G401 (cell line): ENCODE measurements at regions not wholly inside any gene's neighbourhood (a gene's known extent, or its start where the extent isn't known, plus 50 kb on each side); places are given as distances from the start of the nearest gene placed in this dataset.
"Not testable (repeated sequence)": the region's sequence is repeated elsewhere in the genome, so short reads cannot be mapped to it uniquely, and the experiment has no call there.

ENCODE experiments used
- DNase-seq: peaks from one replicate; pipeline ENCODE4 v3.0.0-alpha.2; 2015; ENCODE audit warnings: low spot score
- in situ Hi-C: cut with HindIII; loops from 2 replicates; pipeline ENCODE4 v1.10.0; 2016; ENCODE audit warnings: low sequenced_read_pairs, mixed read lengths

- no peak for DNase-seq
- in situ Hi-C loops = no loop called here
Measured at GRCh38 chr3:115248274-115248673, 101.2 kb upstream of the ZBTB20 start.

- no peak for DNase-seq
- in situ Hi-C loops = no loop called here
Measured at GRCh38 chr3:115251509-115251908, 104.4 kb upstream of the ZBTB20 start.

- in situ Hi-C loops = no loop called here
- DNase-seq = no peak
Measured at GRCh38 chr3:115252679-115253078, 105.6 kb upstream of the ZBTB20 start.

- in situ Hi-C loops = no loop called here
Measured at GRCh38 chr3:115254492-115255196, 107.6 kb upstream of the ZBTB20 start.

DNA sequence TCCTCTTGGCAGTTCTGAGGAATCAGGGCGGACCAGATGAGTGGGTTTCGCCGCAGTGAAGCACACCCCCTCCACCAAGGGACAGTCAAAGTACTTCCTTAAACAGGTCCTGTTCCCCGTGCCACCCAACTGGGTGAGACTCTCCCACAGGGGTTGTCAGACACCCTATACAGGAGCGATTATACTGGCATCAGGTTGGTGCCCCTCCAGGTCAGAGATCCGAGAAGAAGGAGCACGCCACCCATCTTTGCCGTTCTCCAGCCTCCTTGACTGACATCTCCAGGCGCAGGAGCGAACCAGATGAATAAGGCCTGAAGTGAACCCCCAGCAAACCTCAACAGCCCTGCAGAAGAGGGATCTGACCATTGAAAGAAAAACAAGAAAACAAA is 108.1 kb upstream of the ZBTB20 start:
- no peak for DNase-seq
- in situ Hi-C loops = no loop called here

More at GRCh38 chr3:115254492-115255196, 107.6 kb upstream of the ZBTB20 start:
- DNase-seq = no peak

GRCh38 chr3:115270849-115271248 is 123.8 kb upstream of the ZBTB20 start:
- in situ Hi-C loops = no loop called here
- DNase-seq = no peak

GRCh38 chr3:115272036-115272824 is 125.1 kb upstream of the ZBTB20 start:
- in situ Hi-C loops = no loop called here
- peak; percentile 40 for DNase-seq

DNA sequence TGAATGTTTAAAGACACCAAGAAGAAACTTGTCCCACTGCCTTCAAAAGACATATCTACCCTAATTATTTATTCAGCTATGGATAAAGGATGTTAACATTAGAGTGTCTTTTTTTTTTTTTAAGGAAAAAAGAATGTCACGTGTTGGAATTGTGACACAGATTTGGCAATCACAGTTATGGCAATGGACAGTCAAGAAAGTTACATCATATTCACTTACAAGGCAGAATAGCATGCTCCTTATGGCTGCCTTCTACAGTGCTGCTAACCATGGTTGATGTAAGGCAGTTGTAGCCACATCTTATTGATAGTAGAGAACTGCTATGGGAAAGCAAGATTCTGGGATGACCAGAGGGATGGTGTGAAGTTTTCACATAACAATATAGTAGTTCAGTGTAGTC is 128.8 kb upstream of the ZBTB20 start:
- in situ Hi-C loops = no loop called here
- no peak for DNase-seq

DNA sequence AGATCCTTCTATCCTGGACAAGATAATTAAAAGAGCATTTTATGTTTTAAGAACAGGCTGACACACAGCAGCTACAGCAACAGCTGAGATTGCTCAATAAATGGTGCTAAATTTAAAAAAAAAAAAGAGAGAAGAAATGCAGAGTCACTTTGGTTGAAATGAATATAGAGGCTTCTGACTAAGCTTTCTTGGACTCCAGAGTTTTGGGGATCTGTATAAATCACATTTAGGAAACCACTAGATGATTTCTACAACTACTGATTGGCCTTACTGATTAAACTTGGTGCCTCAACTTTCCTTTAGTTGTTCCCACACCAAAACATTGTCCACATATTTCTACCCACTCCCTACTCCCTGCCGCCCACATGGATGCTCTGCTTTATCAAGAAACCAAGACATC is 132.9 kb upstream of the ZBTB20 start:
- in situ Hi-C loops = no loop called here
- no peak for DNase-seq

DNA sequence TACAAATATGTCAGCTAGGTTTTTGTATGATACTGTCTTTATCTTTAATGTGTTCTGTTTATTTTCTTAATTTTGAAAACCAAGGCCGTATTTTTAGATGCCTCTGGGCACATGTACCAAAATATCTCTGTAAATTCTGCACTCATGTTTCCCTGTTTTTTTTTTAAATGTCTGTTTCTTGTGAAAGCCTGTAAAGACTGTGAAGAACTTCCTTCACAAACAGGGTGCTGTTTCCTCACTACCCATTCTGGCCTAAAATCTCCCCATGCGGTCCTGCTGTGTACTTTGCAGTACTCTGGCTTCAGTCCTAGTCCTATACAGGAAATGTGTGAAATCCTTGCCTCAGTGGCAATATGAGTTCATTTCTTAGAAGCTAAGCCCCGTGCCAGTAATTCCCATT is 133.4 kb upstream of the ZBTB20 start:
- no peak for DNase-seq
- in situ Hi-C loops = no loop called here

DNA sequence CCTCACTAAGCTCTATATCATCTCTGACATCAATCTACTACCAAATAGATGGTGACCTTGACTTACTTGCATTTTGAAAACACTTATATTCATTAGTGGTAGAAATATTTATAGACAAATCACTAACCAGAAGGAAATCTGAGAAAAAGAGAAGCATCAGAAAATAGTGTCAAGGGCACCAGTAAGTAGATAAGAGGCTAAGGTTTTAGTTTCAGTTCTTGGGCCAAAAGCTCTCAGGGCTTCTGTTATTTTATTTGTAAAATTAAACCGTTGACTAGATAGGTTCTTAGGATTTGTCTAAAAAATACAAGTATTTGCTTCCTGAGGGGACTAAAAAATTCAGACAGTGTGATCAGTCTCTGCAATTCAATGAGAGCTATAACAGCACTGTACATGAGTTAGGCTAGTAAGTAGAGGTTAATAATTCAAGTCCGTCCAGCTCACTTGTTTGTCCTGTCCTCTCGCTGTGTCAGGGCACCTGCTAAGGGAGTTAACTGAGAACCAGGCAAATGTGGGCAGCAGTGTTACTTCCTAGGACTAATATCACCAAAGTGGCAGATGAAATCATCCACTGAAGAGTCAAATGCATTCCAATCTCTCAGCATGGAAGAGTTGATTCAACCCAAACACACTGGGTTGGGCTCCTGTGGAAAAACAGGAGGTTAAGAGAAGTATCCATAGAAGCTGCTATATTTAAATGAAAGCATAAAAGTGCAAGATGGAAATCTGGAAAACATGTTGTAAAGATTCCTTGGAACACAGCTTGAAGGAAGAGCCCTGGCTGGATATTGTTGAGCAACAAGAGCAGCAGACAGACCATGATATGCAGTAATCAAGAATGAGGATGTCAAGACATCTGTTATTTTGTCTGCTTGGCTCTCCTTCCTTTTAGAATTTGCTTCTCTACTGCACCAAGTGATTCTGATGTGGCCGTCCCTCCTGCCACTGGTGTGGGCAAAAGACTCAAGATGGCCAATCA is 134.9 kb upstream of the ZBTB20 start:
- in situ Hi-C loops = no loop called here
- no peak for DNase-seq

DNA sequence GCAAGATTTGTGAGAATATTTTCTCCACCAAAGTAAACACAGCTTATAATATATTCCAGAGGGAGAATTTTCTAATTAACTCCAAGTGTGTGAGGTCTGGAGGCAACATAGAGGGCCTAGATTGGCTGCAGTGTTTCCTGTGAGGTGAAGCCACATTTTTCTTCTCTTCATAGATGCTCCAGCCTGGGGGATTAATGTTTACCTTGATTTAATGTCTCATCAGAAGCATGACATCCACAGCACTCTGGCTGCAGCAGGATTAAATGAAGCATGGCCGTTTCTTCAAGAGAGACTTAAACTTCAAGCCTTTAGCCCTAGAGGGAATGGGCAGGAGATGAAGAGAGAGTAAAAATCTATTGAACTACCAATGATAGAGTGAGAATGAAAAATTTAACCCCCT is 137.9 kb upstream of the ZBTB20 start:
- no peak for DNase-seq
- in situ Hi-C loops = no loop called here

DNA sequence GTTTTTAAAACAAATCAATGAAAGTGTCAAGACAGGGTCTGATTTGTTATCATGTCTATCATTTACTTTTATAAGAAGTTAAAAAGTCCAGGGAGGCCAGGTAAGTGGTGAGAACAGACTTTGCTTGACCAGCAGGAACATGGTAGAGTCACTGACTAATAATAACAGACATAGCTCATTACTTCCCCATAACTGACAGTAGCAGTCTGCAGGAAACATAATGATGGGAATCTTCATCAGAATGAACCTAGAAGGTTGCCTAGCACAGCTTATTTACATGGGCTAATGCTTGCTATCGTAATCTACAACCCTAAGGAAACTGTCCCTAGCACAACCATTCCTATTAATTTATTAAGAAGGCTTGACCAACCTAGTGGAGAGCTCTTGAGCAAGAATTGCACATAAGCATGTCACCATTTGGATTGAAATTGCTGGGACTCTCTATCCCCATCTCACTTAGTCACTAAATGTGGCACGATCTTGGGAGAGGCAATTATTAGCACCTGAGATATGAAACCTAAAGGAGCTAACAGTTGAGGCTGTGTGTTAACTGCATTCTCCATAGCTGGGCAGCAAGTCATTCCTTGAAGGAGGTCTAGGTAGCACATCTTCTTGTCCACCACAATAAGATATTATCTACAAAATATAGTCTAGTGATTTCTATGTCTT is 139.6 kb upstream of the ZBTB20 start:
- no peak for DNase-seq
- in situ Hi-C loops = no loop called here

DNA sequence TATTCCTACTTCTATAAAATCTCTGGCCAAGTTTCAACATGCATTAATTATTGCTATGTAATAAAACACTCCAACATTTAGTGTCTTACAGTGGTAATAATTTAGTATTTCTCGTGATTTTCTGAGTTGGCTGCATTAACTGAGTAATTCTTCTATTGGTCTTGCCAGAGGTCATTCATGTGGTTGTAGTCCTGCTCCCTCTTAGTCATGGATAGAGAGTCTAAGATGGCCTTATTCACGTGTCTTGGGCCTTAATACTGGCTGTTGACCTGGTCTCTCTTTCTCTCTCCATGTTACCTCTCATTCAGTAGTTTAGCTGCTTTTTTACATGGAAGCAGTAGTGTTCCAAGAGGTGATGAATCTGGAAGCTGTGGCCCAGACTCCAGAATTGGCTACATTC is 140.1 kb upstream of the ZBTB20 start:
- no peak for DNase-seq
- in situ Hi-C loops = no loop called here

- in situ Hi-C loops = no loop called here
Measured at GRCh38 chr3:115292131-115292530, 145.0 kb upstream of the ZBTB20 start.

DNA sequence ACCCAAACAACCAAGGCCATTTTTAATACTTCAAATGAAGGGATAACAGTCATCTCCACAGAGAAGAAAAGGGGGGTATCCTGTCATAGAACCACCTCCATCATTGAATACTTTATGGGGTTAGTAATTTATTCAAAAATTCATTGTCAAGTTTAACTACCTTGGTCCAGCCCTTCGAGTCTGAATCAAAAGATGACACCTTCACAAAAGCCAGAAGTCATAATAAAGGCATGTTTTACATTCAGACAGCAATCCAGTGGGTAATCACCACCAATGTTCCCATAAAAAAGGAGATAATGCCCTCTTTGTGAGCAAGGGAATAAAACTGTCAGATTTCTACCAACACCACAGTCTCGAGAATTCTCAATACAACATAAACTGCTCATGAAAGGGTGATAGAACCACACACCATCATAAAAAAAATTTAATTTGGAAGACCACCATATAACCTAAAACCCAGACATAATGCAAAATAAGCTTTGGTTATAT is 145.6 kb upstream of the ZBTB20 start:
- in situ Hi-C loops = no loop called here
- no peak for DNase-seq

More at GRCh38 chr3:115292131-115292530, 145.0 kb upstream of the ZBTB20 start:
- DNase-seq = peak; percentile 88

DNA sequence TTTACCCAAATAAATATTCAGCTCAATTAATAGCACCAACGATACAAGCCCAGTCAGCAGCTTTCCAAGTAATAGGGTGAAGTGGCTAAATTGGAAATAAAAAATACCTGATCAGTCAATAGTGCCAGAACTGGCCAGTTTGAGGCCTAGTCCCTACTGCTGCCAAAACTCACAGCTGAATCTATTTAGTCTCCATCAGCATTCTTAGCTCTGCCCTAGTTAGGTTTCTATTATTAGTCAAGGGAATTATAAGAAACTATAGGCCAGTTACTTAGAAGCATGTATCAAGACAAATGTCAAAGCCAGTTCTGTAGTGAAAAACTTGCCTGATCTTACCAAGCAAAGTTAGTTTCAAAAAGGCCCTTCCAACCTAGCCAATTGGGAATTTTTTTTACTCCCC is 146.2 kb upstream of the ZBTB20 start:
- peak; percentile 64 for DNase-seq
- in situ Hi-C loops = no loop called here

DNA sequence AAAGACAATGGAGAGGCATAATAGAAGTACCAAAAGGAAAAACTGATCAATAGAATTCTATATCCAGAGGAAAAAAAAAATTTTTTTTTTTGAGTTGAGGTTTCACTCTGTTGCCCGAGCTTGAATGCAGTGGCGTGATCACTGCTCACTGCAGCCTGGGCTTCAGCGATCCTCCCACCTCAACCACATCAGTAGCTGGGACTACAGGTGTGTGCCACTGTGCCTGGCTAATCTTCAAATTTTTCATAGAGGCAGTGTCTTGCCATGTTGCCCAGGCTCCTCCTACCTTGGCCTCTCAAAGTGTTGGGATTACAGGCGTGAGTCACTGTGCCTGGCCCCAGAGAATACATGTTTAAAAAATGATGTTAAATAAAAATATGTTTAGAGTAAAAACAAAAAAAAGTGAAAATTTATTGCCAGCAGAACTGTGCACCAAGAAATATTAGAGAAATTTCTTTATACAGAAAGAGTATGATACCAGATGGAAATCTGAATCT is 154.3 kb upstream of the ZBTB20 start:
- no peak for DNase-seq
- in situ Hi-C loops = no loop called here

GRCh38 chr3:115317953-115318352 is 170.9 kb upstream of the ZBTB20 start:
- in situ Hi-C loops, DNase-seq: not testable (repeated sequence)
